SK-N-SH (cell line): ENCODE measurements at regions not wholly inside any gene's neighbourhood (a gene's known extent, or its start where the extent isn't known, plus 50 kb on each side); places are given as distances from the start of the nearest gene placed in this dataset.
"Not testable (repeated sequence)": the region's sequence is repeated elsewhere in the genome, so short reads cannot be mapped to it uniquely, and the experiment has no call there.

Source experiments
- CTCF ChIP-seq: fragments of 200-600 bp; sonication (generic); IDR thresholded peaks from 2 replicates; pipeline ENCODE4 v1.6.1; 2017; ENCODE audit warnings: antibody characterized with exemption, mild to moderate bottlenecking, moderate library complexity
- EZH2phosphoT487 ChIP-seq: fragments of 200-600 bp; sonication (generic); IDR thresholded peaks from 2 replicates; pipeline ENCODE4 v1.6.1; 2017; ENCODE audit warnings: low read depth, mixed run types, mild to moderate bottlenecking, antibody characterized with exemption, moderate library complexity, borderline replicate concordance
- GABPA ChIP-seq: IDR thresholded peaks from 2 replicates; pipeline ENCODE4 v1.4.0; 2012; ENCODE audit warnings: low read depth, mild to moderate bottlenecking
- JUND ChIP-seq: IDR thresholded peaks from 2 replicates; pipeline ENCODE4 v1.4.0; 2012
- PBX3 ChIP-seq: IDR thresholded peaks from 2 replicates; pipeline ENCODE4; 2012
- POLR2AphosphoS5 ChIP-seq: IDR thresholded peaks from 2 replicates; pipeline ENCODE4 v1.6.1; 2012; ENCODE audit warnings: low read depth, low read length
- RFX5 ChIP-seq: IDR thresholded peaks from 2 replicates; pipeline ENCODE4 v1.6.1; 2012; ENCODE audit warnings: mild to moderate bottlenecking, improper control_type of control experiment, low read length
- TCF12 ChIP-seq: IDR thresholded peaks from 2 replicates; pipeline ENCODE4 v1.4.0; 2012
- TEAD4 ChIP-seq: IDR thresholded peaks from 2 replicates; pipeline ENCODE4 v1.4.0; 2012; ENCODE audit warnings: mild to moderate bottlenecking, borderline replicate concordance; ENCODE audit not compliant: insufficient read depth
- YY1 ChIP-seq: IDR thresholded peaks from 2 replicates; pipeline ENCODE4 v1.4.0; 2012; ENCODE audit warnings: low read depth, mild to moderate bottlenecking
- ZBTB33 ChIP-seq: IDR thresholded peaks from 2 replicates; pipeline ENCODE4 v1.4.0; 2012; ENCODE audit warnings: low read depth, borderline replicate concordance
- TF ChIP-seq, protein P1 (sequence below): IDR thresholded peaks from 2 replicates; pipeline ENCODE4 v1.4.0; 2012; ENCODE audit warnings: low read depth, borderline replicate concordance

DNA sequence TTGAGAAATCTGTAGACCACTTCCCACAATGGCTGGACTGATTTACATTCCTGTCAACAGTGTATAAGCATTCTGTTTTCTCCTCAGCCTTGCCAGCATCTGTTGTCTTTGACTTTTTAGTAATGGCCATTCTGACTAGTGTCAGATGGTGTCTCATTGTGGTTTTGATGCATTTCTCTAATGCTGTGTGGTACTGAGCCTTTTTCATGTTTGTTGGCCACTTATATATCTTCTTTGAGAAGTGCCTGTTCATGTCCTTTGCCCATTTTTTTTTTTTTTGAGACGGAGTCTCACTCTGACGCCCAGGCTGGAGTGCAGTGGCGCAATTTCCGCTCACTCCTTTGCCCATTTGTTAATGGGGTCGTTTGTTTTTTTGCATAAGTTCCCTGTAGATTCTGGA lies 237.5 kb downstream of the RTP5 start:
- not testable (repeated sequence) for TF ChIP-seq CTCF, YY1, RFX5, PBX3, POLR2AphosphoS5, TEAD4, TCF12, EZH2phosphoT487, GABPA, ZBTB33, JUND
- TF ChIP-seq, protein P1, sequence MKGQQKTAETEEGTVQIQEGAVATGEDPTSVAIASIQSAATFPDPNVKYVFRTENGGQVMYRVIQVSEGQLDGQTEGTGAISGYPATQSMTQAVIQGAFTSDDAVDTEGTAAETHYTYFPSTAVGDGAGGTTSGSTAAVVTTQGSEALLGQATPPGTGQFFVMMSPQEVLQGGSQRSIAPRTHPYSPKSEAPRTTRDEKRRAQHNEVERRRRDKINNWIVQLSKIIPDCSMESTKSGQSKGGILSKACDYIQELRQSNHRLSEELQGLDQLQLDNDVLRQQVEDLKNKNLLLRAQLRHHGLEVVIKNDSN: not testable (repeated sequence)
